Neutrophil (primary cell): ENCODE measurements at regions not wholly inside any gene's neighbourhood (a gene's known extent, or its start where the extent isn't known, plus 50 kb on each side); places are given as distances from the start of the nearest gene placed in this dataset.

Experiments used
- H3K27ac ChIP-seq: fragments of 200-600 bp; sonication (generic); 2 replicates; pipeline ENCODE4 v1.5.1; 2016; ENCODE audit warnings: mild to moderate bottlenecking, moderate library complexity
- H3K27me3 ChIP-seq: fragments of 200-600 bp; sonication (generic); 2 replicates; pipeline ENCODE4 v1.6.0; 2016; ENCODE audit warnings: mild to moderate bottlenecking
- H3K36me3 ChIP-seq: fragments of 200-600 bp; sonication (generic); 2 replicates; pipeline ENCODE4 v1.5.1; 2017
- H3K4me1 ChIP-seq, 2 experiments: fragments of 200-600 bp in 1 of 2; sonication (generic) in 1 of 2; 1 replicate in 1 of 2; 2 replicates in 1 of 2; pipeline versions ENCODE4 v1.5.1 to v1.6.1; 2013 to 2016; ENCODE audit warnings: low read depth in 1 of 2, low read length in 1 of 2, mild to moderate bottlenecking in 1 of 2, moderate library complexity in 1 of 2; ENCODE audit not compliant: control insufficient read depth in 1 of 2, insufficient read depth in 1 of 2
- H3K4me3 ChIP-seq, 2 experiments: fragments of 200-600 bp in 1 of 2; sonication (generic) in 1 of 2; 1 replicate in 1 of 2; 2 replicates in 1 of 2; pipeline ENCODE4 v1.5.1; 2013 to 2016; ENCODE audit warnings: low read depth in 1 of 2, low read length in 1 of 2, mild to moderate bottlenecking in 1 of 2, moderate library complexity in 1 of 2
- H3K9me3 ChIP-seq: fragments of 200-600 bp; sonication (generic); 2 replicates; pipeline ENCODE4 v1.5.1; 2016
- CTCF ChIP-seq: fragments of 200-600 bp; sonication (generic); IDR thresholded peaks from 2 replicates; pipeline ENCODE4 v1.5.1; 2016; ENCODE audit warnings: antibody characterized with exemption

- TF ChIP-seq CTCF, result no peak
- Histone ChIP-seq H3K36me3 (no peaks in the 10 kb centered on the region), H3K4me3 (no peak overlapping the region), H3K27me3 (no peaks in the 10 kb centered on the region), H3K4me1 (no peaks in the 10 kb centered on the region), H3K27ac (no peak overlapping the region), H3K9me3 (no peaks in the 10 kb centered on the region)
Measured at GRCh38 chr5:4363045-4363444, 767.4 kb downstream of the IRX1 start.

- no peak for TF ChIP-seq CTCF
- no peaks in the 10 kb centered on the region for H3K36me3 ChIP-seq
- no peaks in the 10 kb centered on the region for H3K4me1 ChIP-seq
- H3K4me3 ChIP-seq, result no peak overlapping the region
- H3K27me3 ChIP-seq, result no peaks in the 10 kb centered on the region
- no peaks in the 10 kb centered on the region for H3K9me3 ChIP-seq
- H3K27ac ChIP-seq, result no peak overlapping the region
Measured at GRCh38 chr5:4366628-4367027, 771.0 kb downstream of the IRX1 start.

GRCh38 chr5:4370218-4370617 lies 769.9 kb upstream of the ADAMTS16 start:
- Histone ChIP-seq H3K27ac (no peak overlapping the region), H3K4me3 (no peak overlapping the region), H3K9me3 (no peaks in the 10 kb centered on the region), H3K36me3 (no peaks in the 10 kb centered on the region), H3K4me1 (no peaks in the 10 kb centered on the region), H3K27me3 (no peaks in the 10 kb centered on the region)
- no peak for TF ChIP-seq CTCF

GRCh38 chr5:4372481-4372880 lies 767.6 kb upstream of the ADAMTS16 start:
- Histone ChIP-seq H3K9me3 (no peaks in the 10 kb centered on the region), H3K36me3 (no peaks in the 10 kb centered on the region), H3K4me3 (no peak overlapping the region), H3K27me3 (no peaks in the 10 kb centered on the region), H3K27ac (no peak overlapping the region), H3K4me1 (no peaks in the 10 kb centered on the region)
- TF ChIP-seq CTCF, result no peak

- Histone ChIP-seq H3K4me3 (no peak overlapping the region), H3K36me3 (no peaks in the 10 kb centered on the region), H3K4me1 (no peaks in the 10 kb centered on the region), H3K27ac (no peak overlapping the region), H3K9me3 (no peaks in the 10 kb centered on the region), H3K27me3 (no peaks in the 10 kb centered on the region)
- no peak for TF ChIP-seq CTCF
Measured at GRCh38 chr5:4373051-4373820, 766.9 kb upstream of the ADAMTS16 start.
